Heart left ventricle (tissue), 13 donors: ENCODE measurements at regions not wholly inside any gene's neighbourhood (a gene's known extent, or its start where the extent isn't known, plus 50 kb on each side); places are given as distances from the start of the nearest gene placed in this dataset.

Experiments
- POLR2A ChIP-seq, 2 donors: fragments of 450-650 bp; IDR thresholded peaks; one replicate each; pipeline ENCODE4 v1.6.1; 2017; ENCODE audit warnings: antibody characterized with exemption in 2 of 2, mild to moderate bottlenecking in 2 of 2, moderate library complexity in 2 of 2
- TF ChIP-seq, protein P1 (sequence below), 12 donors: fragments of 200-600 bp; sonication (generic) in 4 of 12; IDR thresholded peaks; one replicate each; pipeline versions ENCODE4 v1.5.0 to v1.8.0; 2018 to 2022; ENCODE audit warnings: antibody characterized with exemption in 12 of 12, mild to moderate bottlenecking in 5 of 12
- donor health status: ischemic (EF 13 %, LVEDD 7.1; RV severe dilation, severe dysfunction).
- donor health status: DM: no; HTN: yes; CAD: no.
- donor health status: DM: no; HTN: no; CAD: no.
- donor health status: ischemic (EF 25% LVEDD 6.9; RV normal size, moderate dysfunction).
- donor health status: ischemic (EF 25% LVEDD 5.7; RV mildly dilated, moderate dysfunction).
- donor health status: ischemic (EF 35%, LVEDD 5.7; RV mildly dilated, moderate dysfunction).
- donor health status: nonischemic (EF 11% LVEDD 7.7; RV severe dilation, severe dysfunction).
- donor health status: DM: yes; HTN: yes; CAD: no.
- donor health status: PGD.
- donor health status: ischemic (EF 29% LVEDD 5.4; RV normal size, mild dysfunction).
- donor health status: nonischemic (EF 23%, LVEDD 6.1; RV moderate dilation, normal function).

DNA sequence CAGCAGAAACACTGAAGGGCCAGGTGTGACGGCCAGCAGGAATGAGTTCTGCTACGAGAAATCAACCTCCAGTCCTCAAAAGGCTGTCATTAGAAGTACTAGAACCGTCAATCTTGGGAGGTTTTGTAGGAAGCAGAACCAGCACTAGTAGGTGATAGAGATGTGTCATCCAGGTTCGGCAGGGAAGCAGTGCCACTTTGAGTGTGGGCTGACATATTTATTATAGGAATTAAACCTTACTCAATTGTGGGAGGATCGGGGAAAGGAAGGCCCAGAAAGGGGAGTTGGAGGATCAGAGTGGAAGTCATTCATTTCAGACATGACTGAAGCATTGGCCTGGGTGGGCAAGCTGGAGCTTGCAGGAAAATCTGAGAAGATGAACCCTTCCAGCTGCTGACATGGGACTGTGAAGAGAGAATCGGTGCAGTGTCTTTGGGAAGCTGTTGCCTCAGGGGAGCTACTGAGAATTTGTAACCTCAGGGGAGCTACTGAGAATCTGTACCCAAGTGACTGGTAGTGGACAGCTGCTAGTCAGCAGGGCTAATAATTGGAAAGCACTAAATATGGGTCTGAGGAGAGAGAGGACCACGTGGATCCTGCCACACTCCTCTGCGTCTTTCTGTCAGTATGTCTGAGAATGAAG lies 177.4 kb downstream of the SPRY1 start:
- TF ChIP-seq, protein P1, sequence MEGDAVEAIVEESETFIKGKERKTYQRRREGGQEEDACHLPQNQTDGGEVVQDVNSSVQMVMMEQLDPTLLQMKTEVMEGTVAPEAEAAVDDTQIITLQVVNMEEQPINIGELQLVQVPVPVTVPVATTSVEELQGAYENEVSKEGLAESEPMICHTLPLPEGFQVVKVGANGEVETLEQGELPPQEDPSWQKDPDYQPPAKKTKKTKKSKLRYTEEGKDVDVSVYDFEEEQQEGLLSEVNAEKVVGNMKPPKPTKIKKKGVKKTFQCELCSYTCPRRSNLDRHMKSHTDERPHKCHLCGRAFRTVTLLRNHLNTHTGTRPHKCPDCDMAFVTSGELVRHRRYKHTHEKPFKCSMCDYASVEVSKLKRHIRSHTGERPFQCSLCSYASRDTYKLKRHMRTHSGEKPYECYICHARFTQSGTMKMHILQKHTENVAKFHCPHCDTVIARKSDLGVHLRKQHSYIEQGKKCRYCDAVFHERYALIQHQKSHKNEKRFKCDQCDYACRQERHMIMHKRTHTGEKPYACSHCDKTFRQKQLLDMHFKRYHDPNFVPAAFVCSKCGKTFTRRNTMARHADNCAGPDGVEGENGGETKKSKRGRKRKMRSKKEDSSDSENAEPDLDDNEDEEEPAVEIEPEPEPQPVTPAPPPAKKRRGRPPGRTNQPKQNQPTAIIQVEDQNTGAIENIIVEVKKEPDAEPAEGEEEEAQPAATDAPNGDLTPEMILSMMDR (IDR thresholded peaks at IDR 0.05), result no peak
- TF ChIP-seq POLR2A (IDR thresholded peaks at IDR 0.05), result no peak
